Rectal smooth muscle tissue (tissue), 1 donor: ENCODE measurements at regions not wholly inside any gene's neighbourhood (a gene's known extent, or its start where the extent isn't known, plus 50 kb on each side); places are given as distances from the start of the nearest gene placed in this dataset.

Experiments
- H3K27ac ChIP-seq: one replicate; pipeline ENCODE4 v1.7.0; 2013; ENCODE audit warnings: low read depth, low read length, inconsistent platforms
- H3K27me3 ChIP-seq: one replicate; pipeline ENCODE4 v1.7.0; 2013; ENCODE audit warnings: low read length; ENCODE audit not compliant: control insufficient read depth, insufficient read depth
- H3K36me3 ChIP-seq: one replicate; pipeline ENCODE4 v1.7.0; 2013; ENCODE audit warnings: low read length; ENCODE audit not compliant: control insufficient read depth, insufficient read depth
- H3K4me1 ChIP-seq: one replicate; pipeline ENCODE4 v1.7.0; 2013; ENCODE audit warnings: low read length; ENCODE audit not compliant: control insufficient read depth, insufficient read depth
- H3K4me3 ChIP-seq: one replicate; pipeline ENCODE4 v1.7.0; 2013; ENCODE audit warnings: low read length
- H3K9ac ChIP-seq: one replicate; pipeline ENCODE4 v1.7.0; 2013; ENCODE audit warnings: low read length

DNA sequence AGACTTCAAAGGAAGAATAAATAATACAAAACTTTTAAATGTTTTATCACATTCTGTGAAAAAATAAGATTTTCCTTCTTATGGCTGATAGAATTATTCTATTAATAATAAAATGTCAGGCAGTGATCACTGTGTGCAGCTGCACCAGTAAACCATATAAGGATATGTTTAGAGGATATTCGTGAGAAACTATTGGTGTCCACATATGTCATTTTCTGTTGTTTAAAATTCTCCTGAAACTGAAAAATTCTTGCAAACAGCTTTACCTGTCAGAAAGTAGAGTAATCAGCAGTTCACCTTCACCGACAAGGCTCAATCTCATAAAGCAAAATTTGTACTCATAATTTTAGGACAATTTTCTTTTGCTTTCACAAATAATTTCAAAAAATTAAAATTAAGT, 170.1 kb upstream of the KCNH7 start:
- Histone ChIP-seq H3K36me3 (no peaks in the 10 kb centered on the region), H3K27ac (no peak overlapping the region), H3K27me3 (no peaks in the 10 kb centered on the region), H3K9ac (no peak overlapping the region), H3K4me3 (no peak overlapping the region), H3K4me1 (no peaks in the 10 kb centered on the region)

DNA sequence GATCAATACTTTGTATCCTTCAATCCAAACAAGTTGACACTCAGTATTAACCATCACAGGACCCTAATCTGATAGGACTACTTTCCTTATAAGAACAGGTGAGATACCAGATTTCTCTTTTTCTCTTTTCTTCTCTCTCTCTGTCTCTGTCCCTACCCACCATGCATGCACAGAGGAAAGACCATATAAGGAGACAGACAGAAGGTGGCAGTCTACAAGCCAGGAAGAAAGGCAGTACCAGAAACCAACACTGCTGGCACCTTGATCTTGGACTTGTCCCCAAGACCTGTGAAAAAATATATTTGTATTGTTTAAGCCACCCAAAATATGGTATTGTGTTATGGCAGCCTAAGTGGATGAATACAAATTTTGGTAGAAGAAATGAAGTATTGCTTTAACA, 156.2 kb upstream of the KCNH7 start:
- H3K27me3 ChIP-seq: no peaks in the 10 kb centered on the region
- no peaks in the 10 kb centered on the region for H3K4me1 ChIP-seq
- no peaks in the 10 kb centered on the region for H3K36me3 ChIP-seq
- H3K27ac ChIP-seq: no peak overlapping the region
- H3K4me3 ChIP-seq: no peak overlapping the region
- no peak overlapping the region for H3K9ac ChIP-seq

DNA sequence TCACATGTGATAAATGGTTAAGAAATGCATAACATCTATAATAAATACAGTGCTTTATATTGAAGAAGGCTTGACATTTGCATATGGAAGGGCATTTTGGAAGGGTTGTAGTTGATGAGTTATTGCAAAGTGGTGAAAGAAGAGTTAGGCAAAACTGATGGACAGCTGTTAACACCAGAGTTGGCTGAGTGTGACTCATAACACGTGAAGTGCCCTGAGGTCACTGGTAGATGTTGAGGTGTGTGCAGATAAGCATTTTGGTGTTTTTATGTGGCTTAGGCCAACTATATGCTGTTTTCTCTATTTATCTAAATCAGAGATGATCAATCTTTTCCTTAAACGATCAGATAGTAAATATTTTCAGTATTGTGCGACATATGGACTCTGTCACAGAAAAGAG, 154.3 kb upstream of the KCNH7 start:
- H3K36me3 ChIP-seq: no peaks in the 10 kb centered on the region
- no peak overlapping the region for H3K9ac ChIP-seq
- no peaks in the 10 kb centered on the region for H3K27me3 ChIP-seq
- no peak overlapping the region for H3K4me3 ChIP-seq
- H3K4me1 ChIP-seq: no peaks in the 10 kb centered on the region
- H3K27ac ChIP-seq: no peak overlapping the region

DNA sequence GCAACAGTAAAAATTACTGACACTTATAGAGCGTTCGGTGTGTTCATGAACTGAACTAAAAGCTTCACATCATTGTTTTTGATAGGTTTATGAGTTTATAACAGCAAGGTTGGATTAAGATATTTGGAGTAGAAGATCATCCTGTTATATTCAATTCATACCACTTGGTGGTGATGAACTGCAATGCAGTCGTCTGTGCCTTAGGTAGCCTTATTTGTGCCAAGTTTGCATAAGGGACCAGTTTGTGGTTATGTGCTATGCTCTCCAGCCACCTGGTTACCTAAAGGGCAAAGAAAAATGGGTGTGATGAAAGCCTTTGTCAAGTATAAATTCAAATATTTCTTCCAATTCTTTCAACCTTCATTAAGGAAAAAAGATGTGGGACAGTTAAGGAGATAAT, 150.9 kb upstream of the KCNH7 start:
- Histone ChIP-seq H3K36me3 (no peaks in the 10 kb centered on the region), H3K4me3 (no peak overlapping the region), H3K4me1 (no peaks in the 10 kb centered on the region), H3K27ac (no peak overlapping the region), H3K9ac (no peak overlapping the region), H3K27me3 (no peaks in the 10 kb centered on the region)

DNA sequence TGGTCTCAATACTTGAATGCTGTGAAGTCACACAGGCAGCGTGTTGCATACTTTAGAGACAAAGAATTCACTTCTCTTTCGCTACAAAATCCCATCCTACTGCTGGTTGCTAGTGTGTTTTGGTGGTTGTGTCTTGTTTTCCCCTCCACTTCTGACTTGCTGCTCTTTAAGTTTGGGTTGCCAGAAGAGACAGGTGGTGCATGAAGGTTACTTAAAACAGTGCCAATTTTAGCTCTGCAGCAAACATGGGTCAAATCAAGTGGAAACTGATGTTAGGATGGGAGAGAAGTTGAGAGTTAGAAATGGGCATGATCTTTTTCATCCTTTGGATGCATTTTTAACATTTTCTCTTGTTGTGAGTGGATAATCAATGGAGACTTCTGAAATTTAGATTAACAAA, 136.2 kb upstream of the KCNH7 start:
- Histone ChIP-seq H3K9ac (no peak overlapping the region), H3K4me1 (no peaks in the 10 kb centered on the region), H3K27me3 (no peaks in the 10 kb centered on the region), H3K4me3 (no peak overlapping the region), H3K27ac (no peak overlapping the region), H3K36me3 (no peaks in the 10 kb centered on the region)

DNA sequence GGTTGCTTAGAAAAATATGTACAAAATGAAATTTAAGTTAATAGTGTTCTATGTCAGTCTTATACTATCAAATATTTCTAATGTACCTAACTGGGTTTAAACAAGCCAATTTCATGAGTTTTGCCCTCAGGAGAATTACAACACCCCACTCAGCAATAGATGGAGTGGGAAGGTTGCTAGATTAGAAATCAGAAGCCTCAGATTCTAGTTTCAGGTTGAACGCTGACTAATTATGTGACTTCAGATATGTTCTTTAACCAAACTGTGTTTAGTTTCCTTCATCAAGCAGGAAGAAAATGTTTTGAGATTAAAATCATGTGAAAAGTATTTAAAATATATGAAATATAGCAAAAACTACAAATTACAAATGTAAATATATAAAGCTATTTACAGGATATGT, 133.8 kb upstream of the KCNH7 start:
- Histone ChIP-seq H3K9ac (no peak overlapping the region), H3K36me3 (no peaks in the 10 kb centered on the region), H3K4me1 (no peaks in the 10 kb centered on the region), H3K27ac (no peak overlapping the region), H3K27me3 (no peaks in the 10 kb centered on the region), H3K4me3 (no peak overlapping the region)

DNA sequence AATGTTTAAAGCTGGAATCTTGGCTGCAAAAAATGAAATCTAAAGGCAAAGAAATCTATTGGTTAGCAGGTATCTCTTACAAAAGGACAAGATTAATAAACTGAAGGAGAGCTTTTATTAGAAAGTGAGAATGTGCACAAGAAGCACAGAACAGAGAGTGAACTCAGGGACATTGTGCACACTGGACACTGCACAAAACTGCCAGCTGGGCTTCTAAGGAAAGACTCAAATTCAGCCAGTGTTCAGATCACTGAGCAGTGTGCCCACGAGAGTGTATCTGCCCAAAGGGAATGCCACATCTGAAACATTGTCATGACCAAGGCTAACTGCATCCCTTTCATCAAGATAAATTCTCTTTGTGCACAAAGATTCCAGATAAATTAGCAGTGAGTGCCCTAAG, 129.7 kb upstream of the KCNH7 start:
- Histone ChIP-seq H3K36me3 (no peaks in the 10 kb centered on the region), H3K4me1 (no peaks in the 10 kb centered on the region), H3K4me3 (no peak overlapping the region), H3K9ac (no peak overlapping the region), H3K27me3 (no peaks in the 10 kb centered on the region), H3K27ac (no peak overlapping the region)

DNA sequence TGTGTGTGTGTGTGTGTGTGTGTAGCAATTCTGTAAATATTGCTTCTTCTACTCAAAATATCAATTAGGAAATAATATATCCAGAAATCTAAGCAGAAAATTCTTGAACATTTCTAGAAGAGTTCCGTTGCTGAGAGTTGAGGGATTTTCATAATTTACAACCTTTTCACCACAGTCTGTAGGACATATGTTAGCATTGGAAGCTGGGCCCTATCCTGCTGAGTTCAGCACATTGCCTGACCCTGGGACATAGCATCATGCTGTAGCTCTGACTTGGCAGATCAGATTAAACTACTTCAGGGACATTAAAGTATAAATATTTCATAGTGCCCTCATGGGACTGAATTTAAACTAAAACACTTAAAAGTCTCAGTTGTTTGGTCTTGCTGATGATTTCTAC, 129.2 kb upstream of the KCNH7 start:
- no peaks in the 10 kb centered on the region for H3K4me1 ChIP-seq
- H3K36me3 ChIP-seq: no peaks in the 10 kb centered on the region
- no peaks in the 10 kb centered on the region for H3K27me3 ChIP-seq
- no peak overlapping the region for H3K27ac ChIP-seq
- no peak overlapping the region for H3K4me3 ChIP-seq
- H3K9ac ChIP-seq: no peak overlapping the region

DNA sequence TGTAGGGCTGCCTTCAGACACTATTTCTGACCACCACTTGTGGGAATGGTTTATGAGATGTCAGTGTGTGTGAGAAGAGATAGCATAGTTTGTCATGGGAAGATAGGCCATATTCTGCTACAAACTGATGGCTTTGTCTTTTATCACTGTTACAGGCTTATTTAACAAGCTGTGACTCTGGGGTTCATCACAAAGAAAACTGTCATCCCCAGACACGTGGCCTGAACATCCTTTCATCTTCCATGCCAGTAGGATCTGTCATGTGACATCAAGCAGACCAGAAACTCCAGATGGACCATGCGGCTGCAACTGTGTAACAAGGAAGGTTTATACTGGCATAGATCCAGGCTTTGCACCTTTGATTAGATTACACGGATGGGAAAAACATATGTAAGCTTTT, 128.6 kb upstream of the KCNH7 start:
- Histone ChIP-seq H3K27me3 (no peaks in the 10 kb centered on the region), H3K27ac (no peak overlapping the region), H3K9ac (no peak overlapping the region)

DNA sequence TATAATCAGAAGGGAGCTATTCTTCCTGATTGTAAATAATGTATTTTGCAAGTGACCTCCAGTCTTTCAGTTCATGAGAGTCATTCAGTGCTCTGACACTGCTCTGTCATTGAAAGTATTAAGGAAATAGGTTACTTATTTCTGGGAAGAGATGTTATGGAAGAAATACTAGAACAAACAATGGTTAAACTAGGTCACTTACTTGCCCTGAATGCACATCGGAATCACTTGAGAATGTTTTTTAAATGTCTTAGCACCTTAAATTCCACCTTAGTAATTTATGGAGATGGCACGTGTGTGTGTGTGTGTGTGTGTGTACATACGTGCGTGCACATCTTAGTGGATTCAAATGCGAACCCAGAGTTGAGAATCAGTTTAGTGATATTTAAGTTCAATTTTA, 126.6 kb upstream of the KCNH7 start:
- Histone ChIP-seq H3K9ac (no peak overlapping the region), H3K4me1 (no peaks in the 10 kb centered on the region), H3K27me3 (no peaks in the 10 kb centered on the region), H3K36me3 (no peaks in the 10 kb centered on the region), H3K27ac (no peak overlapping the region), H3K4me3 (no peak overlapping the region)

More for the DNA sequence above, 128.6 kb upstream of the KCNH7 start:
- Histone ChIP-seq H3K4me3 (no peak overlapping the region), H3K4me1 (no peaks in the 10 kb centered on the region), H3K36me3 (no peaks in the 10 kb centered on the region)

DNA sequence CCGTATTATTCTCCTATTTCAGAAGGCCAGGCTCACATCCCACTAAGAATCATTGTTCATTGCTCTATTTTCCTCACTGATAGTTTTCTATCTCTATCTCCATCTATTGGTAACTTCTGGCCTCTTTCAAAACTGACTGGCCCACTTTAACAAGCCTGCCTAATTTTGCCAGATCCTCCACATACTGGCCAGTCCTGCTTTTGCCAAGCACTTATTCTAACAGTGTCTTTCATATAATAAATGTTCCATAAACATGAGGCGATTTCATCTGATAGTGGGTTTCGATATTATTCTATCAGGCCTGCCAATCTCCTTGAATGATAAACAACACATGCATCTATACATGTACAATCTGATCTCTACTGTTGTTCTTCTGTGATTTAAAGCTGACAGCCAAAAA, 125.9 kb upstream of the KCNH7 start:
- Histone ChIP-seq H3K36me3 (no peaks in the 10 kb centered on the region), H3K9ac (no peak overlapping the region), H3K27me3 (no peaks in the 10 kb centered on the region), H3K4me3 (no peak overlapping the region), H3K27ac (no peak overlapping the region), H3K4me1 (no peaks in the 10 kb centered on the region)

DNA sequence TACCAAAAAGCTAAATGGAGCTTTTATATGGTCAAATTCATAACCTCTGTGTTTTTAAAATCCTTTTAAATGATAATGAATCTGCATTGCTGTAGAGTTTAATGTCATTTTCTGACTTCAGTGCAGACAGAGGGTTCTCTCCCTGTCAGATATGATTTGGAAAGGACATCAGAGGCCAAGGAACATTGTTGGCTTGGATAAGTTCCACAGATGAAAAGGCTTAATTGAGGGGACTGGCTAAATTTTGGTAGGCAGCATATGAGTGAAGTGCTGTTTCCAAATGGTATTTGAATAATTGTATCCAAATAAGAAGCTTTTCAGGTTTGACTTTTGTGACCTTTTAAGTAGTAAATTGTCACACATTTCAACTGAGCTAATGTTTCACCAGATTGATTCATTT, 124.6 kb upstream of the KCNH7 start:
- Histone ChIP-seq H3K9ac (no peak overlapping the region), H3K4me1 (no peaks in the 10 kb centered on the region), H3K36me3 (no peaks in the 10 kb centered on the region)

DNA sequence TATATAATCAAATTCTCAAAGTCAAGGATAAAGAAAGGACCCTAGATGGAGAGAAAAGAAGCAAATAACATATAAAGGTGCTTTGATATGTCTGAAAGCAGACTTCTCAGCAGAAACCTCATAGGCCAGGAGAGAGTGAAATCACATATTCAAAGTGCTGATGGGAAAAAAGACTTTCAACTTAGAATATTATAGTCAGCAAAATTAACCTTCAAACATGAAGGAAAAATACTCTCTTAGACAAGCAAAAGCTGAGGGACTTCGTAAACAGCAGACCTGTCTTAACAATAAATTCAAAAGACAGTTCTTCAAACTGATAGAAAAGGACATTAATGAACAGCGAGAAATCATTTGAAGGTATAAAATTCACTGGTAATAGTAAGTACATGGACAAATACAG, 107.2 kb upstream of the KCNH7 start:
- H3K27me3 ChIP-seq: no peaks in the 10 kb centered on the region
- H3K4me3 ChIP-seq: no peak overlapping the region
- no peaks in the 10 kb centered on the region for H3K4me1 ChIP-seq
- no peaks in the 10 kb centered on the region for H3K36me3 ChIP-seq
- no peak overlapping the region for H3K9ac ChIP-seq
- H3K27ac ChIP-seq: no peak overlapping the region

More for the DNA sequence above, 124.6 kb upstream of the KCNH7 start:
- Histone ChIP-seq H3K27me3 (no peaks in the 10 kb centered on the region), H3K4me3 (no peak overlapping the region), H3K27ac (no peak overlapping the region)

DNA sequence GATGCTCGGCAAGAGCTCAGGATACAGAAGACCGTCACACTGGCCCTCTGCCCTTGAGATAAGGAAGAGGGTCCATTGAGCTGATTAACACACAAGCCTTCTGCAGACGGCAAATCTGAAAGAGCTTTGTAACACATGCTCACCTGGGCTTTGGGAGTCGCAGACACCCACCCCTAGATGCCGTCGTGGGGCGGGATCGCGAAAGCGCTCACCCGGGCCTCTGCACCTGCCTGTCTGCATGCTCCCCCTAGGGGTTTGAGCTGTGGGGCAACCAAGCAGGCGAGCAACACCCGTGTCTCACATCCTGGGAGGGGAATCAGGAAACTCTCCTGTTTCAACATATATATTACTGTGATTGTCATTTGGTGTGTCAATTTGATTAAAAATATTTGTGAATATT, 99.8 kb upstream of the KCNH7 start:
- Histone ChIP-seq H3K27me3 (no peaks in the 10 kb centered on the region), H3K27ac (no peak overlapping the region), H3K9ac (no peak overlapping the region), H3K4me3 (no peak overlapping the region), H3K4me1 (no peaks in the 10 kb centered on the region), H3K36me3 (no peaks in the 10 kb centered on the region)
